Right atrium auricular region (tissue), 2 donors: ENCODE measurements at regions not wholly inside any gene's neighbourhood (a gene's known extent, or its start where the extent isn't known, plus 50 kb on each side); places are given as distances from the start of the nearest gene placed in this dataset.

ENCODE experiments used
- DNase-seq: peaks from one replicate; pipeline ENCODE4 v3.0.0-alpha.2; 2019; ENCODE audit warnings: low spot score
- H3K27ac ChIP-seq, 2 donors: fragments of 200-600 bp; sonication (generic); 1 replicate in 1 of 2; 2 replicates in 1 of 2; pipeline ENCODE4 v1.5.1; 2016 to 2019
- H3K27me3 ChIP-seq, 2 donors: fragments of 200-600 bp; sonication (generic); one replicate each; pipeline versions ENCODE4 v1.5.1 to v1.6.0; 2017 to 2019
- H3K36me3 ChIP-seq: fragments of 200-600 bp; sonication (generic); one replicate; pipeline ENCODE4 v1.5.1; 2016
- H3K4me1 ChIP-seq, 2 donors: fragments of 200-600 bp; sonication (generic); one replicate each; pipeline versions ENCODE4 v1.5.1 to v1.6.0; 2017 to 2019
- H3K4me3 ChIP-seq, 2 donors: fragments of 200-600 bp; sonication (generic); 1 replicate in 1 of 2; 2 replicates in 1 of 2; pipeline ENCODE4 v1.5.1; 2017 to 2019; ENCODE audit warnings: mild to moderate bottlenecking in 1 of 2, moderate library complexity in 1 of 2
- H3K9me3 ChIP-seq, 2 donors: fragments of 200-600 bp; sonication (generic); one replicate each; pipeline ENCODE4 v1.5.1; 2019
- CTCF ChIP-seq, 2 donors: fragments of 200-600 bp; sonication (generic); IDR thresholded peaks; one replicate each; pipeline ENCODE4 v1.5.1; 2019; ENCODE audit warnings: antibody characterized with exemption in 2 of 2

DNA sequence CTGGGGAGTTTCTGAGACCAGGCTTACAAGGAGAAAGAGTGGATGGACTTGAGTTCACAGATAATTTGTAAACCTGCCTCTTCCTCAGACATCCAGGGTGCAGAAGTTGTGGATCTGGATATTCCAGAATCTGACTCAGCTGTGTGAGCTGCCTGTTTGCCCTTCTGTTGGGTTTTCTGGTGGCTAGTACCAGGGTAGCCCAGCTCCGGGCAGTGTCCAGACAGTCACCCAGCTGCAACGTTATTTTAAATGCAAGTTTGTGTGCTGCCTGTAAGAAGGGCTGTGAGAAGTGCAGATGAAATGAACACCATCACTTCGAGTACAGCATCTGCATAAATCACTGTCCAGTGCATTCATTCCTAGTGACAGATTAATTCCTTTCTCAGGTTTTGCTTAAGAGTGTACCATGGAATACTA, 1053.0 kb downstream of the TUSC7 start:
- DNase-seq, result no peak
- no peaks in the 10 kb centered on the region for H3K36me3 ChIP-seq
- no peak overlapping the region for H3K4me3 ChIP-seq
- no peak overlapping the region for H3K27ac ChIP-seq
- H3K9me3 ChIP-seq, result no peaks in the 10 kb centered on the region
- TF ChIP-seq CTCF (IDR thresholded peaks at IDR 0.05), result no peak
- no peaks in the 10 kb centered on the region for H3K4me1 ChIP-seq
- no peaks in the 10 kb centered on the region for H3K27me3 ChIP-seq

GRCh38 chr3:117763561-117763960, 1054.0 kb downstream of the TUSC7 start:
- no peak for TF ChIP-seq CTCF (IDR thresholded peaks at IDR 0.05)
- H3K27ac ChIP-seq, result no peak overlapping the region
- H3K9me3 ChIP-seq, result no peaks in the 10 kb centered on the region
- no peaks in the 10 kb centered on the region for H3K4me1 ChIP-seq
- no peaks in the 10 kb centered on the region for H3K27me3 ChIP-seq
- no peak overlapping the region for H3K4me3 ChIP-seq
- DNase-seq, result no peak
- no peaks in the 10 kb centered on the region for H3K36me3 ChIP-seq

GRCh38 chr3:117768581-117768980, 1059.0 kb downstream of the TUSC7 start:
- no peak for DNase-seq
- no peak overlapping the region for H3K27ac ChIP-seq

DNA sequence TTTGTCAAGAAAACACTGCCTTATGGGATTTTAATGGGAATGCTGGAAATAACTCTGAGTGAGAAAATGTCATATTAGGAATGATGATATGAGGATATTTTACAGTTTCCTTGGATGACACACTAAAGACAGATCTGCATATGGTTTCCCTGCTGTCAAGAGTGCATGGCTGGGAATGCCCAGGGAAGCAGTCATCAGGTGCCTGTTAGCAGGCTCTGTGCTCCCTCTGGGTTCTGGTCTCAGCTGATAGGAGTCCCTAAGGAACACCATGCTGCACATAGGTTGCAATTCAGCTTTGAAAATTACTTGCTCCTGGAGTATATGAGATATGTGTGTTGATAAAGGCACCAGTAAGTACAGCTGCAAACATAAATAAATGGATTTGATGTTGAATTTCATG, 1064.6 kb downstream of the TUSC7 start:
- Histone ChIP-seq H3K4me3 (no peak overlapping the region), H3K4me1 (no peaks in the 10 kb centered on the region), H3K36me3 (no peaks in the 10 kb centered on the region), H3K9me3 (no peaks in the 10 kb centered on the region), H3K27me3 (no peaks in the 10 kb centered on the region), H3K27ac (no peak overlapping the region)
- DNase-seq, result no peak
- TF ChIP-seq CTCF (IDR thresholded peaks at IDR 0.05), result no peak

More at GRCh38 chr3:117768581-117768980, 1059.0 kb downstream of the TUSC7 start:
- no peaks in the 10 kb centered on the region for H3K9me3 ChIP-seq
- no peak for TF ChIP-seq CTCF (IDR thresholded peaks at IDR 0.05)
- no peaks in the 10 kb centered on the region for H3K36me3 ChIP-seq
- no peaks in the 10 kb centered on the region for H3K4me1 ChIP-seq
- no peaks in the 10 kb centered on the region for H3K27me3 ChIP-seq
- H3K4me3 ChIP-seq, result no peak overlapping the region

GRCh38 chr3:117786349-117786748, 1076.8 kb downstream of the TUSC7 start:
- no peak for TF ChIP-seq CTCF (IDR thresholded peaks at IDR 0.05)
- Histone ChIP-seq H3K9me3 (no peaks in the 10 kb centered on the region), H3K4me3 (no peak overlapping the region), H3K27me3 (no peaks in the 10 kb centered on the region), H3K27ac (no peak overlapping the region), H3K4me1 (no peaks in the 10 kb centered on the region), H3K36me3 (no peaks in the 10 kb centered on the region)
- DNase-seq, result no peak

DNA sequence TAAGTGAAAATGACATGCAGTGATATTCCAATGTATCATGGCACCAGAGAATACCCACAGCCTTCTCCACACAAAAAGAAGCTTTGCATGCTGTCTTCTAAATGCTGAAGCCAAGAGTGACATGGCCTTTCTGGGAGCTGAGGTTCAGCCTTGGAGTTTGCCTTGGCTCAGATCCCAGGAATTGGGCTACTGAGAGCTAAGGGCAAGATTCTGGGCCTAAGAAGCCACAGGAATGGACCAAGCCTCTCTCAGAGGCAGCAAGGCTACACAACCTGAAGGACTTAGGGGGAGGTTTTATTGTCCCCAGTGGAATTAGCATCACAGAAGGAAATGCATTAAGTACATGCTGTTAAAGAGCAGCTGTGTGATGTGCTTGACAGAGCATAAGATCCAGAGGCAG, 1078.5 kb downstream of the TUSC7 start:
- no peak for TF ChIP-seq CTCF (IDR thresholded peaks at IDR 0.05)
- no peaks in the 10 kb centered on the region for H3K4me1 ChIP-seq
- H3K36me3 ChIP-seq, result no peaks in the 10 kb centered on the region
- H3K27ac ChIP-seq, result no peak overlapping the region
- no peak overlapping the region for H3K4me3 ChIP-seq
- DNase-seq, result no peak
- H3K9me3 ChIP-seq, result no peaks in the 10 kb centered on the region
- no peaks in the 10 kb centered on the region for H3K27me3 ChIP-seq
